Thyroid gland (tissue), 4 donors: ENCODE measurements at regions not wholly inside any gene's neighbourhood (a gene's known extent, or its start where the extent isn't known, plus 50 kb on each side); places are given as distances from the start of the nearest gene placed in this dataset.
A peak's percentile ranks its signal among the peaks of the same experiment; 100 is the strongest.

Experiments
- POLR2A ChIP-seq, 2 donors: fragments of 450-650 bp; IDR thresholded peaks; one replicate each; pipeline ENCODE4 v1.6.1; 2017; ENCODE audit warnings: antibody characterized with exemption in 2 of 2, mild to moderate bottlenecking in 2 of 2, moderate library complexity in 1 of 2
- TF ChIP-seq, protein P1 (sequence below), 6 experiments: fragments of 200-600 bp in 3 of 6; fragments of 450-650 bp in 3 of 6; sonication (generic) in 3 of 6; IDR thresholded peaks; one replicate each; pipeline ENCODE4 v1.5.1; 2016 to 2019; ENCODE audit warnings: antibody characterized with exemption in 6 of 6, mild to moderate bottlenecking in 2 of 6, inconsistent platforms in 1 of 6, moderate library complexity in 1 of 6

DNA sequence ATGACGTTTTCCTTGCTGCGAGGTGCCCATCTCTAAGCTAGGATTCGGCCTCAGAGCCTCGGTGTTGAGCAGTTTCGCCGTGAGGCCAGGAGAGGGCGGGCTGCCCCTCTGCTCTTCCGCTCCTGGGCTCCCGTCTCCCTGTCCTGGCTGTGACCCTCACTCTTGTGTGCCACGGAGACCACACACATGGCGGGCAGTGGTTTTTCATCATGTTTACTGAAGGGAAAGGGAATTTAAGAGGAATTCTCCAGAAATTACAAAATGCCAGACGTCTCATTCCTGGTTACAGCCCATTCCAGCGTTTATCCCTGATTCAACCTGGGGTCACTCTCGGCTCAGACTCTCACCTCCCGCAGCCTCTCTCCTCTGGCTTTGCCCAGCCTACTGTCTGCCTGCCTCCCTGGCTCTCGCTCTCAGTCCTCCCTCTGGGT, 96.8 kb upstream of the ELAC2 start:
- TF ChIP-seq, protein P1, sequence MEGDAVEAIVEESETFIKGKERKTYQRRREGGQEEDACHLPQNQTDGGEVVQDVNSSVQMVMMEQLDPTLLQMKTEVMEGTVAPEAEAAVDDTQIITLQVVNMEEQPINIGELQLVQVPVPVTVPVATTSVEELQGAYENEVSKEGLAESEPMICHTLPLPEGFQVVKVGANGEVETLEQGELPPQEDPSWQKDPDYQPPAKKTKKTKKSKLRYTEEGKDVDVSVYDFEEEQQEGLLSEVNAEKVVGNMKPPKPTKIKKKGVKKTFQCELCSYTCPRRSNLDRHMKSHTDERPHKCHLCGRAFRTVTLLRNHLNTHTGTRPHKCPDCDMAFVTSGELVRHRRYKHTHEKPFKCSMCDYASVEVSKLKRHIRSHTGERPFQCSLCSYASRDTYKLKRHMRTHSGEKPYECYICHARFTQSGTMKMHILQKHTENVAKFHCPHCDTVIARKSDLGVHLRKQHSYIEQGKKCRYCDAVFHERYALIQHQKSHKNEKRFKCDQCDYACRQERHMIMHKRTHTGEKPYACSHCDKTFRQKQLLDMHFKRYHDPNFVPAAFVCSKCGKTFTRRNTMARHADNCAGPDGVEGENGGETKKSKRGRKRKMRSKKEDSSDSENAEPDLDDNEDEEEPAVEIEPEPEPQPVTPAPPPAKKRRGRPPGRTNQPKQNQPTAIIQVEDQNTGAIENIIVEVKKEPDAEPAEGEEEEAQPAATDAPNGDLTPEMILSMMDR (IDR thresholded peaks at IDR 0.05) = peak in 1 of 6 experiments; percentile 43
- TF ChIP-seq POLR2A (IDR thresholded peaks at IDR 0.05) = no peak
